ENCODE measurements at regions not wholly inside any gene's neighbourhood (a gene's known extent, or its start where the extent isn't known, plus 50 kb on each side); places are given as distances from the start of the nearest gene placed in this dataset.

- BruUV-seq (replicated peaks) = no TSS peak
- Histone ChIP-seq H3K36me3 (ENCODE audit: control insufficient read depth in 2 of 2, insufficient read depth in 2 of 2, low read length in 1 of 2) (no peaks in the 10 kb centered on the region), H4K20me1 (ENCODE audit: control insufficient read depth, insufficient read depth) (no peaks in the 10 kb centered on the region), H3K4me3 (no peak overlapping the region), H3K27ac (ENCODE audit: control insufficient read depth, insufficient read depth) (no peak overlapping the region), H2AFZ (ENCODE audit: control insufficient read depth, low read depth, low read length) (no peak overlapping the region), H3K9me3 (replicated peaks; ENCODE audit: control insufficient read depth, insufficient read depth, low read length) (no peaks in the 10 kb centered on the region), H3K27me3 (replicated peaks in 1 of 2; ENCODE audit: control insufficient read depth in 2 of 2, insufficient read depth in 2 of 2, low read length in 1 of 2) (no peaks in the 10 kb centered on the region), H3K4me1 (ENCODE audit: control insufficient read depth, insufficient read depth, low read length) (no peaks in the 10 kb centered on the region), H3K79me2 (ENCODE audit: control insufficient read depth, insufficient read depth, low read length) (no peaks in the 10 kb centered on the region), H3K9ac (ENCODE audit: control insufficient read depth, insufficient read depth, low read length) (no peak overlapping the region), H3K4me2 (ENCODE audit: control insufficient read depth, insufficient read depth) (no peak overlapping the region)
- SMC1A ChIA-PET (ENCODE audit: uncharacterized antibody, unreplicated experiment) = interaction anchor here (0.5 kb wide), 1 partner anchor 761 kb away, joined by 3 read pairs; no protein-coding TSS in a partner anchor
- DNase-seq (ENCODE audit: low read depth, low spot score) = no peak
- POLR2A ChIA-PET = no interaction called here
- ATAC-seq = no peak
- intact Hi-C loops (cut with micrococcal nuclease; ENCODE audit: unreplicated experiment) = no loop called here
- in situ Hi-C loops (cut with MboI) = no loop called here
- FAIRE-seq = no peak
- CTCF ChIA-PET = no interaction called here
- RAD21 ChIA-PET (ENCODE audit: unreplicated experiment) = no interaction called here
- TF ChIP-seq E4F1 (IDR thresholded peaks at IDR 0.05; ENCODE audit: borderline replicate concordance, partially characterized antibody) (no peak), NRF1 (conservative IDR thresholded peaks at IDR 0.05; ENCODE audit: low read depth, low read length) (no peak), TARDBP (IDR thresholded peaks at IDR 0.05; ENCODE audit: borderline replicate concordance) (no peak), LARP7 (IDR thresholded peaks at IDR 0.05) (no peak), E2F4 (IDR thresholded peaks at IDR 0.05; ENCODE audit: low read depth, low read length) (no peak), POLR2A (IDR thresholded peaks at IDR 0.05; ENCODE audit: low read depth, low read length) (no peak), CUX1 (IDR thresholded peaks at IDR 0.05; ENCODE audit: insufficient replicate concordance, low read depth, low read length) (no peak), CREM (IDR thresholded peaks at IDR 0.05; ENCODE audit: low read depth) (no peak), CHD2 (IDR thresholded peaks at IDR 0.05; ENCODE audit: borderline replicate concordance, low read depth, low read length) (no peak), ZNF622 (IDR thresholded peaks at IDR 0.05) (no peak), ZNF274 (IDR thresholded peaks at IDR 0.05; ENCODE audit: insufficient read depth, insufficient read length) (no peak), IRF5 (IDR thresholded peaks at IDR 0.05; ENCODE audit: borderline replicate concordance) (no peak)
- TF ChIP-seq, protein P1, sequence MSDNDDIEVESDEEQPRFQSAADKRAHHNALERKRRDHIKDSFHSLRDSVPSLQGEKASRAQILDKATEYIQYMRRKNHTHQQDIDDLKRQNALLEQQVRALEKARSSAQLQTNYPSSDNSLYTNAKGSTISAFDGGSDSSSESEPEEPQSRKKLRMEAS (IDR thresholded peaks at IDR 0.05; ENCODE audit: low read depth, low read length) = no peak
- TF ChIP-seq, protein P2, sequence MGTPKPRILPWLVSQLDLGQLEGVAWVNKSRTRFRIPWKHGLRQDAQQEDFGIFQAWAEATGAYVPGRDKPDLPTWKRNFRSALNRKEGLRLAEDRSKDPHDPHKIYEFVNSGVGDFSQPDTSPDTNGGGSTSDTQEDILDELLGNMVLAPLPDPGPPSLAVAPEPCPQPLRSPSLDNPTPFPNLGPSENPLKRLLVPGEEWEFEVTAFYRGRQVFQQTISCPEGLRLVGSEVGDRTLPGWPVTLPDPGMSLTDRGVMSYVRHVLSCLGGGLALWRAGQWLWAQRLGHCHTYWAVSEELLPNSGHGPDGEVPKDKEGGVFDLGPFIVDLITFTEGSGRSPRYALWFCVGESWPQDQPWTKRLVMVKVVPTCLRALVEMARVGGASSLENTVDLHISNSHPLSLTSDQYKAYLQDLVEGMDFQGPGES (IDR thresholded peaks at IDR 0.05) = no peak
Observed at GRCh38 chrX:110955706-110956105, 140.3 kb upstream of the PAK3 start.
